ENCODE measurements at regions not wholly inside any gene's neighbourhood (a gene's known extent, or its start where the extent isn't known, plus 50 kb on each side); places are given as distances from the start of the nearest gene placed in this dataset.

DNA sequence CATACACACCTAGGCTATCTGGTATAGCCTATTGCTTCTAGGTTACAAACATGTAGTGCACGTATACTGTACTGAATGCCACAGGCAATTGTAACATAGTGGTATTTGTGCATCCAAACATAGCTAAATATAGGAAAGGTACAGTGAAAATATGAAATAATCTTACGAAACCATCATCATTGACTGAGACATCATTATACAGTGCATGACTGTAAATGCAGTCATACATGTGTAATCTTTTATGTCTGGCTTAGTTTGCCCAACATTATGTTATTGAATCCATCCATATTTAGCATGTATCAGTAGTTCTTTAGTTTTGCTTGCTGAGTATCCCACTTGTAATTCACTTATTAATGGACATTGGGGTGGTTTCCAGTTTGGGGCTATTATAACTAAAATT is 124.9 kb downstream of the CYLD start:
- DNase-seq, result no peak

GRCh38 chr16:50864386-50864785 is 122.5 kb downstream of the CYLD start:
- DNase-seq, result no peak

GRCh38 chr16:50863644-50864144 is 121.8 kb downstream of the CYLD start:
- DNase-seq, result no peak

GRCh38 chr16:50862818-50863643 is 121.1 kb downstream of the CYLD start:
- no peak for DNase-seq

- DNase-seq, result no peak
Measured at GRCh38 chr16:50861970-50862411, 120.1 kb downstream of the CYLD start.

GRCh38 chr16:50861451-50861850 is 119.6 kb downstream of the CYLD start:
- DNase-seq, result no peak

GRCh38 chr16:50859628-50860360 is 117.9 kb downstream of the CYLD start:
- DNase-seq, result no peak

GRCh38 chr16:50858877-50859627 is 117.2 kb downstream of the CYLD start:
- DNase-seq, result no peak

DNA sequence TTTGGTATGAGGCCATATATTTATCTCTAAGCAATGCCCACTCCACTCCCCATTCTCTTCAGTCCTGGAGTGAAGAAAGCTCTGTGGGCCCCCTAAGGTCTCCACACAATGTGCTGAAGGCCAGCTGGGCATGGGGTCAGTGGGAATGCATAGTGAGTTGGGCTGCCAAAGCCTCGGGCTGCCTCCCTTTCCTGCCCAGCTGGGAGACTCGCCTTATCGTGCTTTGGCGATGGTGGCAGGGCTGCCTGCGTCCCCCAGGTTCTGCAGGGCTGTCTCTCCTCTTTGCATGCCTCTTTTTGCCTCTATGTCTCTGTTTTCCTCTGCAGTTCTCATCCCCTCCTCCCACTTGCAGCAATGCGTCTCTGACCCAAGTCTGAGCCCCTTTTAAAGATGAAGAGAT is 116.5 kb downstream of the CYLD start:
- DNase-seq, result no peak

DNA sequence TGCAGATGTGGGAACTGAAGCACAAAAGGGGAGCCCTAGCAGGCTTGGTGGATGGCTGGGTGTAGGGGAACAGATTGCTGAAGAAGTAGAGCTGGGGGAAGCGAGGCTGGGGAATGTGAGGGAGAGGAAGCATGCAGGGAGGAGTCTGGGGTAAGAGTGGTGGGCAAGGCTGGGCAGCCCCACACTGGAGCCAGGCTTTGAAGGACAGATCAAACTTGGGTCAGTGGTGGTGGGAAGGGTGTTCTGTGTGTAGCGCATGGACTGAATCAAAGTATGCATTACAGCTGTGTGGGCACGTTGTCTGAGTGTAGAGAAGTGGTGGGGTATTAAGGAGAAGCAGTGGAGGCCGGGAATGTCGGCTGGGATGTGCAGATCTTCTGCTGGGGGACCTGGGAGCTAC is 116.0 kb downstream of the CYLD start:
- DNase-seq, result no peak

DNA sequence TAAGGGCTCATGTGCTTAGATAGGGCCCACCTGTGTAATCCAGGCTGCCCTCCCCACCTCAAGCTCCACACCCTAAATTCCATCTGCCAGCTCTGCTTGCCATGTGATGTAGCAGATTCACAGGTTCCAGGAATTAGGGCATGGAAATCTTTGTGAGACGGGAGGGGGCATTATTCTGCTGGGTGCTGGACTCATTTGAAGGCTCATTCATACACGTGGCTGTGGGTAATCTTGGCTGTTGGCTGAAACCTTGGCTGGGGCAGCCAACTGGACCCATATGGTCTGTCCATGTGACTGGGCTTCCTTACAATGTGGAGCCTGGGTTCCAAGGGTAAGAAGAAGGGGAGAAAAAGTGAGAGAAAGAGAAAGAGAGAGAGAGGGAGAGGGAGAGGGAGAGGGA is 115.1 kb downstream of the CYLD start:
- no peak for DNase-seq

- DNase-seq, result no peak
Measured at GRCh38 chr16:50853329-50853728, 111.4 kb downstream of the CYLD start.

Measured in NCI-H524 treated with DMSO at 0.1 percent for 48 hours (cell line).